ENCODE measurements at regions not wholly inside any gene's neighbourhood (a gene's known extent, or its start where the extent isn't known, plus 50 kb on each side); places are given as distances from the start of the nearest gene placed in this dataset.
A peak's percentile ranks its signal among the peaks of the same experiment; 100 is the strongest.

DNA sequence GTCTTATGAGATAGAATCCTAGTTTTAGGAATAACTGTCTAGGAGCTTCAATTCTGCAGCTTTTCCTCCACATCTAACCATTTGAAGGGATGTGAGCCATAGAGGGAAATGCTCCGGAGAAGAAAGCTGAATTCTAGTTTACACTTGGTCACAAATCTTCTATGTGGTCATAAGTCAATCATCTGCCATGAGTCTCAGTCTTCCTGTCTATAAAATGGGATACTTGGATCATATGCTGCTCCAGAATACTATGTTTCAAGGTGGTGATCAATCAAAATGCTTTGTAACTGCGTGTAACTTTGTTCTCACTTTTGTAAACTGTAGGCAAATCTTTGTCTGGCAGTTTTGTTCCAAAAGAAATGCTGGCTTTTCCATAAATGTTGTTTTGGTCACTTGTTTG, 152.0 kb upstream of the SV2C start (continued):
- TF ChIP-seq, protein P1, sequence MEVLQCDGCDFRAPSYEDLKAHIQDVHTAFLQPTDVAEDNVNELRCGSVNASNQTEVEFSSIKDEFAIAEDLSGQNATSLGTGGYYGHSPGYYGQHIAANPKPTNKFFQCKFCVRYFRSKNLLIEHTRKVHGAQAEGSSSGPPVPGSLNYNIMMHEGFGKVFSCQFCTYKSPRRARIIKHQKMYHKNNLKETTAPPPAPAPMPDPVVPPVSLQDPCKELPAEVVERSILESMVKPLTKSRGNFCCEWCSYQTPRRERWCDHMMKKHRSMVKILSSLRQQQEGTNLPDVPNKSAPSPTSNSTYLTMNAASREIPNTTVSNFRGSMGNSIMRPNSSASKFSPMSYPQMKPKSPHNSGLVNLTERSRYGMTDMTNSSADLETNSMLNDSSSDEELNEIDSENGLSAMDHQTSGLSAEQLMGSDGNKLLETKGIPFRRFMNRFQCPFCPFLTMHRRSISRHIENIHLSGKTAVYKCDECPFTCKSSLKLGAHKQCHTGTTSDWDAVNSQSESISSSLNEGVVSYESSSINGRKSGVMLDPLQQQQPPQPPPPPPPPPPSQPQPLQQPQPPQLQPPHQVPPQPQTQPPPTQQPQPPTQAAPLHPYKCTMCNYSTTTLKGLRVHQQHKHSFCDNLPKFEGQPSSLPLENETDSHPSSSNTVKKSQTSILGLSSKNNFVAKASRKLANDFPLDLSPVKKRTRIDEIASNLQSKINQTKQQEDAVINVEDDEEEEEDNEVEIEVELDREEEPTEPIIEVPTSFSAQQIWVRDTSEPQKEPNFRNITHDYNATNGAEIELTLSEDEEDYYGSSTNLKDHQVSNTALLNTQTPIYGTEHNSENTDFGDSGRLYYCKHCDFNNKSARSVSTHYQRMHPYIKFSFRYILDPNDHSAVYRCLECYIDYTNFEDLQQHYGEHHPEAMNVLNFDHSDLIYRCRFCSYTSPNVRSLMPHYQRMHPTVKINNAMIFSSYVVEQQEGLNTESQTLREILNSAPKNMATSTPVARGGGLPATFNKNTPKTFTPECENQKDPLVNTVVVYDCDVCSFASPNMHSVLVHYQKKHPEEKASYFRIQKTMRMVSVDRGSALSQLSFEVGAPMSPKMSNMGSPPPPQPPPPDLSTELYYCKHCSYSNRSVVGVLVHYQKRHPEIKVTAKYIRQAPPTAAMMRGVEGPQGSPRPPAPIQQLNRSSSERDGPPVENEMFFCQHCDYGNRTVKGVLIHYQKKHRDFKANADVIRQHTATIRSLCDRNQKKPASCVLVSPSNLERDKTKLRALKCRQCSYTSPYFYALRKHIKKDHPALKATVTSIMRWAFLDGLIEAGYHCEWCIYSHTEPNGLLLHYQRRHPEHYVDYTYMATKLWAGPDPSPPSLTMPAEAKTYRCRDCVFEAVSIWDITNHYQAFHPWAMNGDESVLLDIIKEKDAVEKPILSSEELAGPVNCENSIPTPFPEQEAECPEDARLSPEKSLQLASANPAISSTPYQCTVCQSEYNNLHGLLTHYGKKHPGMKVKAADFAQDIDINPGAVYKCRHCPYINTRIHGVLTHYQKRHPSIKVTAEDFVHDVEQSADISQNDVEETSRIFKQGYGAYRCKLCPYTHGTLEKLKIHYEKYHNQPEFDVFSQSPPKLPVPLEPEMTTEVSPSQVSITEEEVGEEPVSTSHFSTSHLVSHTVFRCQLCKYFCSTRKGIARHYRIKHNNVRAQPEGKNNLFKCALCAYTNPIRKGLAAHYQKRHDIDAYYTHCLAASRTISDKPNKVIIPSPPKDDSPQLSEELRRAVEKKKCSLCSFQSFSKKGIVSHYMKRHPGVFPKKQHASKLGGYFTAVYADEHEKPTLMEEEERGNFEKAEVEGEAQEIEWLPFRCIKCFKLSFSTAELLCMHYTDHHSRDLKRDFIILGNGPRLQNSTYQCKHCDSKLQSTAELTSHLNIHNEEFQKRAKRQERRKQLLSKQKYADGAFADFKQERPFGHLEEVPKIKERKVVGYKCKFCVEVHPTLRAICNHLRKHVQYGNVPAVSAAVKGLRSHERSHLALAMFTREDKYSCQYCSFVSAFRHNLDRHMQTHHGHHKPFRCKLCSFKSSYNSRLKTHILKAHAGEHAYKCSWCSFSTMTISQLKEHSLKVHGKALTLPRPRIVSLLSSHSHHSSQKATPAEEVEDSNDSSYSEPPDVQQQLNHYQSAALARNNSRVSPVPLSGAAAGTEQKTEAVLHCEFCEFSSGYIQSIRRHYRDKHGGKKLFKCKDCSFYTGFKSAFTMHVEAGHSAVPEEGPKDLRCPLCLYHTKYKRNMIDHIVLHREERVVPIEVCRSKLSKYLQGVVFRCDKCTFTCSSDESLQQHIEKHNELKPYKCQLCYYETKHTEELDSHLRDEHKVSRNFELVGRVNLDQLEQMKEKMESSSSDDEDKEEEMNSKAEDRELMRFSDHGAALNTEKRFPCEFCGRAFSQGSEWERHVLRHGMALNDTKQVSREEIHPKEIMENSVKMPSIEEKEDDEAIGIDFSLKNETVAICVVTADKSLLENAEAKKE (CRISPR knock-in tag; IDR thresholded peaks at IDR 0.05): no peak
- TF ChIP-seq EZH2 (IDR thresholded peaks at IDR 0.05; ENCODE audit: low read depth, unreplicated experiment) (no peak), POLR2AphosphoS5 (IDR thresholded peaks at IDR 0.05; ENCODE audit: low read depth) (no peak), ZNF114 (CRISPR knock-in tag; IDR thresholded peaks at IDR 0.05) (no peak), EZH2phosphoT487 (IDR thresholded peaks at IDR 0.05; ENCODE audit: unreplicated experiment) (no peak), CREB1 (CRISPR knock-in tag; IDR thresholded peaks at IDR 0.05; ENCODE audit: low read depth) (no peak), ZNF331 (CRISPR knock-in tag; IDR thresholded peaks at IDR 0.05; ENCODE audit: low read depth) (no peak)
- TF ChIP-seq, protein P2, sequence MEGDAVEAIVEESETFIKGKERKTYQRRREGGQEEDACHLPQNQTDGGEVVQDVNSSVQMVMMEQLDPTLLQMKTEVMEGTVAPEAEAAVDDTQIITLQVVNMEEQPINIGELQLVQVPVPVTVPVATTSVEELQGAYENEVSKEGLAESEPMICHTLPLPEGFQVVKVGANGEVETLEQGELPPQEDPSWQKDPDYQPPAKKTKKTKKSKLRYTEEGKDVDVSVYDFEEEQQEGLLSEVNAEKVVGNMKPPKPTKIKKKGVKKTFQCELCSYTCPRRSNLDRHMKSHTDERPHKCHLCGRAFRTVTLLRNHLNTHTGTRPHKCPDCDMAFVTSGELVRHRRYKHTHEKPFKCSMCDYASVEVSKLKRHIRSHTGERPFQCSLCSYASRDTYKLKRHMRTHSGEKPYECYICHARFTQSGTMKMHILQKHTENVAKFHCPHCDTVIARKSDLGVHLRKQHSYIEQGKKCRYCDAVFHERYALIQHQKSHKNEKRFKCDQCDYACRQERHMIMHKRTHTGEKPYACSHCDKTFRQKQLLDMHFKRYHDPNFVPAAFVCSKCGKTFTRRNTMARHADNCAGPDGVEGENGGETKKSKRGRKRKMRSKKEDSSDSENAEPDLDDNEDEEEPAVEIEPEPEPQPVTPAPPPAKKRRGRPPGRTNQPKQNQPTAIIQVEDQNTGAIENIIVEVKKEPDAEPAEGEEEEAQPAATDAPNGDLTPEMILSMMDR (conservative IDR thresholded peaks at IDR 0.05; ENCODE audit: low read depth in 2 of 2): no peak

- no peaks in the 10 kb centered on the region for H4K20me1 ChIP-seq (replicated peaks; ENCODE audit: insufficient read depth)
- peaks cover 7% of the 10 kb centered on the region; the same call in 1 of the 2 replicates for H3K4me1 ChIP-seq (ENCODE audit: insufficient read depth)
- ATAC-seq (no peak), DNase-seq (ENCODE audit: low spot score) (no peak)
- Mint-ChIP-seq H3K9me3 (no peaks in the 10 kb centered on the region), H3K4me3 (no peak overlapping the region), H3K27ac (no peak overlapping the region), H3K4me1 (peaks cover 6% of the 10 kb centered on the region; the same call in 2 of the 3 replicates), H3K36me3 (ENCODE audit: low read depth) (no peaks in the 10 kb centered on the region), H3K27me3 (ENCODE audit: insufficient read depth, low read depth, poor library complexity) (no peaks in the 10 kb centered on the region)
- no peak overlapping the region for H3K27ac ChIP-seq (ENCODE audit: low read depth)
- no peaks in the 10 kb centered on the region for H3K27me3 ChIP-seq (ENCODE audit: insufficient read depth)
- H3K4me2 ChIP-seq: no peak overlapping the region
- H3K79me2 ChIP-seq (replicated peaks; ENCODE audit: insufficient read depth): no peaks in the 10 kb centered on the region
- H3K36me3 ChIP-seq (ENCODE audit: insufficient read depth): no peaks in the 10 kb centered on the region
- no peak overlapping the region for H3K4me3 ChIP-seq
- H3K9me2 ChIP-seq (ENCODE audit: insufficient read depth): 0 out of 2 replicates have a peak, but pooled peaks cover 3% of the 10 kb centered on the region
- no peaks in the 10 kb centered on the region for H3F3A ChIP-seq (replicated peaks; ENCODE audit: low read depth)
- H2AFZ ChIP-seq: peak overlapping the region; percentile 80
- TF ChIP-seq EZH2phosphoT487 (IDR thresholded peaks at IDR 0.05; ENCODE audit: unreplicated experiment) (no peak), REST (IDR thresholded peaks at IDR 0.05; ENCODE audit: unreplicated experiment) (no peak), CREB1 (CRISPR knock-in tag; IDR thresholded peaks at IDR 0.05; ENCODE audit: low read depth) (no peak), EZH2 (IDR thresholded peaks at IDR 0.05; ENCODE audit: low read depth, unreplicated experiment) (no peak)
Measured at GRCh38 chr5:75928992-75929391, 154.2 kb upstream of the SV2C start.
